GM18873 (cell line): ENCODE measurements at regions not wholly inside any gene's neighbourhood (a gene's known extent, or its start where the extent isn't known, plus 50 kb on each side); places are given as distances from the start of the nearest gene placed in this dataset.
"Not testable (repeated sequence)": the region's sequence is repeated elsewhere in the genome, so short reads cannot be mapped to it uniquely, and the experiment has no call there.

ENCODE experiments used
- ATAC-seq: cut with Tn5 transposase; IDR thresholded peaks from one replicate; pipeline ENCODE4 v1.9.1; 2021; ENCODE audit warnings: mild to moderate bottlenecking, moderate library complexity, moderate number of reproducible peaks; ENCODE audit not compliant: unreplicated experiment, low FRiP score

GRCh38 chr1:148387122-148387948 is 95.8 kb downstream of the PPIAL4G start:
- ATAC-seq: not testable (repeated sequence)

- no peak for ATAC-seq
These were observed 96.5 kb downstream of the PPIAL4G start for GRCh38 chr1:148386617-148387016.

GRCh38 chr1:148386031-148386398 is 97.1 kb downstream of the PPIAL4G start:
- ATAC-seq: not testable (repeated sequence)

GRCh38 chr1:148385371-148386030 is 97.6 kb downstream of the PPIAL4G start:
- no peak for ATAC-seq

- ATAC-seq: no peak
These were observed 99.1 kb downstream of the PPIAL4G start for GRCh38 chr1:148383966-148384365.

GRCh38 chr1:148379697-148380096 is 103.4 kb downstream of the PPIAL4G start:
- ATAC-seq: no peak

GRCh38 chr1:148379170-148379500 is 104.0 kb downstream of the PPIAL4G start:
- ATAC-seq: no peak

GRCh38 chr1:148377992-148378391 is 105.1 kb downstream of the PPIAL4G start:
- not testable (repeated sequence) for ATAC-seq

- not testable (repeated sequence) for ATAC-seq
These were observed 106.1 kb downstream of the PPIAL4G start for GRCh38 chr1:148377045-148377444.

- ATAC-seq: no peak
These were observed 109.0 kb downstream of the PPIAL4G start for GRCh38 chr1:148374101-148374500.

GRCh38 chr1:148373192-148373925 is 109.7 kb downstream of the PPIAL4G start:
- ATAC-seq: no peak

- ATAC-seq: no peak
These were observed 110.4 kb downstream of the PPIAL4G start for GRCh38 chr1:148372731-148373130.

GRCh38 chr1:148372051-148372726 is 110.9 kb downstream of the PPIAL4G start:
- not testable (repeated sequence) for ATAC-seq

- ATAC-seq: not testable (repeated sequence)
These were observed 111.5 kb downstream of the PPIAL4G start for GRCh38 chr1:148371551-148371994.

- not testable (repeated sequence) for ATAC-seq
These were observed 112.4 kb downstream of the PPIAL4G start for GRCh38 chr1:148370661-148371060.

- ATAC-seq: no peak
These were observed 115.5 kb downstream of the PPIAL4G start for GRCh38 chr1:148367596-148367995.

GRCh38 chr1:148366136-148366753 is 116.9 kb downstream of the PPIAL4G start:
- not testable (repeated sequence) for ATAC-seq

GRCh38 chr1:148365151-148365550 is 118.0 kb downstream of the PPIAL4G start:
- not testable (repeated sequence) for ATAC-seq

- ATAC-seq: not testable (repeated sequence)
These were observed 119.1 kb downstream of the PPIAL4G start for GRCh38 chr1:148363979-148364378.

GRCh38 chr1:148363439-148363810 is 119.7 kb downstream of the PPIAL4G start:
- no peak for ATAC-seq
